GM18870 (cell line): ENCODE measurements at regions not wholly inside any gene's neighbourhood (a gene's known extent, or its start where the extent isn't known, plus 50 kb on each side); places are given as distances from the start of the nearest gene placed in this dataset.
A peak's percentile ranks its signal among the peaks of the same experiment; 100 is the strongest.

ENCODE experiments used
- ATAC-seq: cut with Tn5 transposase; IDR thresholded peaks from one replicate; pipeline ENCODE4 v1.9.1; 2021; ENCODE audit warnings: moderate library complexity; ENCODE audit not compliant: unreplicated experiment

DNA sequence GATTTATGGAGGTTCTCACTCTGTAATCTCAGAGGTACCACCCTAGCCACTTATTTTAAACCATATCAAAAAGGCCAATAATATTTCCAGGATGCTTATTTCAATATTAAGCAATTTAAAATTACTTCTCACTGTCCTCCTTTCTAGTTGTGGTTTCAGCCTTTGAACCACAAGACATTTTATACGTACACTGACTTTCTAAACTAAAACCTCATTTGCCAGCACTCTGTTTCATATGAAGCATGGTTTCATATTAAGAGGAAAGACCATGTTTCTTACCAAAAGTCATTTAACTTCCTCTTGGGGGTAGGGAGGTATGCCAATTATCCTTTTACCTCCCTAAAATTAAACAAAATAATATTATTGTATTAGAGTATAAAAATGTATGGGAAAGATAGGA is 399.8 kb downstream of the CDH7 start:
- ATAC-seq = peak; percentile 83

DNA sequence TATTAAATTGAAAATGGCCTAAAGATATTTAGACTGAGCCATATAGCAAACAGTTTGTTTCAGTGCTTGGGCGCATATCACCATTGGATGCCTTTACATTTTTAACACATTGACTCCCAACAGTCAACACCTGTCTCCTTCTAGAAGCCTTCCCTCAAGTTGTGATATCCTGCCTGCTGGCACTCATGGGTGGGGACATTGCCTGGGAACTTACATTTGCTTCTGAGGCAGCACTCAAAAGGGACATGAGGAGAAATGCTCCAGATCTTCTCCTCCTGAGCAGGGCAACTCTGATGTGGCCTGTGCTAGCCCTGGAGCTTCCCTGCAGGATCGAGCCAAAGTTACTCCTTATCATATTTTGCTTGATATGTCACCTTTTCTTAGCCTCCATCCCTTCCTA is 392.2 kb downstream of the CDH7 start:
- no peak for ATAC-seq

DNA sequence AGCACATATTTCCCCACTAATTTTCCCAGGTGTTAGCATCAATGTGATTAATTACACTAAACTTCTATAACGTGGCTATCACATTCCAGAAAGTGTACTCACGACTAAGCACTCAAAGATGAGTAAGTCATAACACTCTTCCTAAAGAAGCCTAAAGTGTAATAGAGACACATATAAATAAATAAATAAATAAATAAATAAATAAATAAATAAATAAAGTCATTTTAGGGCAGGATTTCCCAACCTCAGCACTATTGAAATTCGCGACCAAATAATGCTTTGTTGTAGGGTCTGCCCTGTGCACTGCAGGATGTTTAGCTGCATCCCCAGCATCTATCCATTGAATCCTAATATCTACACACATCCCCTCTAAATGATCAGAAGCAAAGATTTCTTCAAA is 390.9 kb downstream of the CDH7 start:
- no peak for ATAC-seq

DNA sequence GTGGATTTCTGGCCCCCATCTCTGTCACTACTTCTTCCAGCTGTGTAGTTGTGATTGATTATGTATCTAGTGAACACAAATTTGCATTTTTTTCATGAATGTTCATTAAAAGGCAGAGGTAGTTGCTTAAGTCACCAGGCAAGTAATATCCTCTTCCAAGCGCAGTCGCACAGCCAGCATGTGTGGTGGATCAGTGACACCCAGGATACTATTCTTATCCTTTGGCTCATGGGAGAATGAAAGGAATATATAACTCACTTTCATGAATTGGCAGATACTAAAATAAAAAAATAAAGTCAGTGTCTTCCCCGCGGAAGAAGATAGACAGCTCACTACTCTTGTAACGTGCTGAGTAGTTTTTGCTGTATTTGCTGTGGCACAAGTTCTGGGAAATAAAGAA is 387.8 kb downstream of the CDH7 start:
- no peak for ATAC-seq

DNA sequence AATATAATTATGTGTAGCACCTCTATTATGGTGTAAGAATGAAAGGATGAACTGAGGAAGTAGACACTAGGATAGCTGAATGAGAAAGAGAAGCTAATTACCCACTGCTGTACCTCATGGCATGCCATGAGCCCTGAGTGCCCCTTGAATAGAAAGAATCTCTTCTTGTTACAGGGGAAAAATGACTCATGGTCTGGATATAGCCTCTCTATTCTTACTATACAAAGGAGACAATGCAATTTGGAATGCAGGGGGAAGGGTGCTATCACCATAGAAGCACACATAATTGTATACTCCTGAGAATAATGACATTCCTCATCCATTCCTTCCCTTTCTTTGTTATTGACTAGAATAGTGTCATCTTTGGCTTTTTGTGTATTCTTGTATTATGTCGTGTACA is 385.2 kb downstream of the CDH7 start:
- no peak for ATAC-seq

DNA sequence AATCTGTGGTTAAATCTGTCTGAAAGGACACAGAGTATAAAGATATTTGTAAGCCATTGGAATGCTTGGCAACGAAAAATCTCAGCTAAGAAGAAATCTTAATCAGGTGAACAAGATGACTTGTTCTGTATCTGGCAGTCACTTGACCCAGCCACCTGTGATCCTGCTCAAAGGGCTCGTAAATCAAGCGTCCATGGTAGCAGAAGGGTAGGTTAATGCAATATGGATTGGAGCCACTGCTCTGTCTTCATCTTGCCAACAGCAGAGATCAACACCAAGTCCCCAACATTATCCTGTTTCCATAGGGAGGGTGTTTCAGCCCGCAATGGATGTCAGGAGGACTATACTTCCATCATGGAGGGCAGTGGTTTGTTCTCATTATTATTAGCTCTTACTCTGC is 378.4 kb downstream of the CDH7 start:
- ATAC-seq = no peak

DNA sequence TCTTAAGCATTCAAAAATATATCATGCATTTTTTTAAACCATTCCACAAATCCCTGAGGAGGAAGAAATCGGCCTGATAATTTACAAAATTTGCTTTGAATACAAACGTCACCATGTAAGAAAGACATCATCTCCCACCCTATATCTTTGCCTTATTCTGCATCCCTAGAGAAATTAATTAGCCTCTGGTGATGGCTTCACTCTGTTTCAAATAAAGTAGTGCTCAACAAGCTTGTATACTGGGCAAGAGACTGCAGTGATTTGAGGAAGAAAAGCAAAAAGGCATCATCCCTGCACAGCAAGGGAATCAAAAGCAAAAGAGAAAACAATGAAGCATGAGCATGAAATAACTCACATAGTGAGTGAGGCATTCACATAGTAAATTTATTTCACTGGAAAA is 375.5 kb downstream of the CDH7 start:
- ATAC-seq = no peak

DNA sequence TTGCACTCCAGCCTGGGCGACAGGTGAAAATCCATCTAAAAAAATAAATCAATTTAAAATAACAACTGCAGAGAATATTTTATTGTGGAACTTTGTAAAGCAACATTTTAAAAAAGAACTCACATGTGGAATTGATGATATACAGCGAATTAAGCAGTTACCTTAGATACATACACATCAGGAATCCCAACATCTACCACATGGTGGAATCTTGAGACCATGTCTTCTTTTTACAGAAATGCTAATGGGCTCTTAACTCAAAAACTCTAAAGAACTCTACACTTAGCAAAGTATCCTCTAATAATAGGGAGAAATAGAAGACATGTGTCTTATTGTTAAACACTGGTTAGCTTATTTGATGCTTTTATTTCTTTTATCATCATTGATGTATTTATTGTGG is 373.6 kb downstream of the CDH7 start:
- no peak for ATAC-seq

DNA sequence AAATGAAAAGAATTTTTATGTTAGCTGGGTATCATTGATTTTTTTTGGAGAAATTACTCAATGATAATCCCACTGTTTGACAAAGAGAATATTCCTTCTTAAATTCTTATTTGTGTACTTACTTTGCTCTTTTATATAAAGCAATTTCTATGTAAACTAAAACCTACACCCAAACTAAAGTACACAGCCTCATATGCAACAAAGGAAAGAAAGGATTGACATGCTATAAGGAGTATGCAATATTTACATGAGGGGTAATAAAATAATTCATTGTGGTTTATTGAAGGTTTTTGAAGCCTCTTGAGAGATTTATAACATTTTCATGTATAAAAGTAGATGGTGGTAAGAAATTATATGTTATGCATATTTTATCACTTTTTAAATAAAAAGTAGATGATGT is 368.5 kb downstream of the CDH7 start:
- no peak for ATAC-seq

DNA sequence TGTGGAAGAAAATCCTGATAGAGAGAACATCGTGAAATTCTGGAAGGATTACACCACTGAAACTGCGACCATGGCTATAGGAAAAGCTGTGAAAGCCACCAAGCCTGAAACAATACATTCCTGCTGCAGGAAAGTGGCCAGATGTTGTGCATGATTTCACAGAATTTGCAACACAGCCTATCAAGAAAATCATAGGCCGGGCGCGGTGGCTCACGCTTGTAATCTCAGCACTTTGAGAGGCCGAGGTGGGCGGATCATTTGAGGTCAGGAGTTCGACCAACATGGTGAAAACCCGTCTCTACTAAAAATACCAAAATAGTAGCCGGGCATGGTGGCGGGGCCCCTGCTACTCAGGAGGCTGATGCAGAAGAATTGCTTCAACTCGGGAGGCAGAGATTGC is 360.2 kb downstream of the CDH7 start:
- no peak for ATAC-seq

DNA sequence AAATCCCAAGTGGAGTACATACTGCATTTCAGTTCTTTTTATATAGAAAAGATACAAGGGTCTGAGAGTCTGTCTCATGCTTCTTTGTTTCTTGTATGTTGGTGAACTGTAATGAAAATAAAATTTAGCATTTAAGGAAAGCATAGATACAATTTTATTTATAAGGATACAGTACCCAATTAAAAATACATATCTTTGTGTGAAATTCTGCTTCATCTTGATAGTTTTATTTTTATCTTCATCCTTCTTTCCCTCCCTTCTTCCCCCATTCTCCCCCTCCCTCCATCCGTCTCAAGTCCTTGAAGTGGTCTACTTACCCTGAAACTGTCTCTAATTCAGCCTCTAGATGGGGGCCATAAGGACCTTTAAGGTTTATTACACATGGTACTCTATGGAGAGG is 359.8 kb downstream of the CDH7 start:
- no peak for ATAC-seq

DNA sequence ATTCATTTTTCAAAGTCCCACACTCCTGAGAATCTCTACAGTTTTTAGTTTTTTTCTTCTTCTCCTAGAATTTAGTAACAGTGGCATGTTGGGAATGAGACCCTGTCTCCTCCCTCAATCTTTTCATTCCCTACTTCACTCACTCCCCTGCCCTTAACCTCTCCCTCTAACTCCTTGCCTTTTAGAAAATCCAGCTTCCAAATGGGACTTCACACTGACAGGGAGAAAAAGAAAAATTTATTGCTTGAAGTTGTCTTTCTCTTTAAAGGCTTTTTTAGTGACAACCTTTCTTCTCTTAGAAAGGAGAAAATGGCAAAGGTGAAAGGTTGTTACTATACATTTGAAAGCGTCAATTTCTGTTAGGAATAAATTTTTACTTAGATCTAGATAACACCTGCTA is 359.2 kb downstream of the CDH7 start:
- ATAC-seq = no peak

DNA sequence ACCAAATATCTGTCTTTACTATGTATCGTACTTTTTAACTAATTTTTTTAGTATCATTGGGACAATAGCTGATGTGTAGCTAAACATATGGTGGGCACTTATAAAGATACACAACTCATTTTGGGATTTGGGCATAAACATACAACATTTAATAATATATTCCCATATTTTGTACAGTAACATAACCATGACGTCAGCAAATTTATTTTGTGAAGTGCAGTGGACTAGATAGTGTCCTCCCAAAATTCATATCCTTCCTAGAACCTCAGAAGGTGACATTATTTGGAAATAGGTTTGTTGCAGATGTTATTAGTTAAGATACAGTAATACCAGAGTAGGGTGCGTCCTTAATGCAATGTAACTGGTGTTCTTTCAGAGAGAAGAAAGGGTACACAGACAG is 356.7 kb downstream of the CDH7 start:
- no peak for ATAC-seq

DNA sequence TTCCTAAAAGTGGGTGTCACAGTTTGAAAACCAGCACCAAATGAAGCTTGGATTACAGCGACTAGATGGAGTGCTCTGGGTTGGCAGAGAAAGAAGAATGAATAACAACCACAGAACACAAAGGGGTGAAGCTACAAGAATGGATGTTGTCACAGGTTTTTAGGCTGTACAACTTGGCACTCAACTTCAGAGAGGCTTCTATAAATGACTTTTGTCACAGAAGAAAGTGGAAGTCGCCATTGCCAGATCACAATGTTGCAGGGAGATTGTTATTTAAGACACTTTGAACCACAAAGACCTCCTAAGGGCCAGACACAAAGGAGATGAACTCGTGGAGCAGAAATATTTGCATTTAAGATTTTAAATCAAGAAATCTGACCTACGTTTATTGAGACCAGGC is 354.2 kb downstream of the CDH7 start:
- no peak for ATAC-seq

DNA sequence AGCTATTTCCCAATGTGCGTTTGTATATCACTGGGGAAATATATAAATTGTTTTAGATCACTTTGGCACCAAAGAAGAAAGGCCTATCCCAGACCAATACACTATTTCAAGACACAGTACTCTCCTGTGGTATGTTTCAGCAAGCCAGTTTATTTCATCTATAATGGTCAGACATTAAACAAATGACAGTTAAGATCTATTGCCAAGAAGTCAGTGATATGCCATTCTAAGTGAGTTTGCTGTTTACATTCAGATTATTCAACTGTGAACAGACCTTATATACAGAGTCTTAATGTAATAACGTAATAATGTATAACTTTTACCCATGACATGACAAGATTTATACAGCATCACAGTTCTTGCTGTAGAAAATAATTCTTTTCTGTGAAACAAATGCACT is 352.7 kb downstream of the CDH7 start:
- no peak for ATAC-seq

DNA sequence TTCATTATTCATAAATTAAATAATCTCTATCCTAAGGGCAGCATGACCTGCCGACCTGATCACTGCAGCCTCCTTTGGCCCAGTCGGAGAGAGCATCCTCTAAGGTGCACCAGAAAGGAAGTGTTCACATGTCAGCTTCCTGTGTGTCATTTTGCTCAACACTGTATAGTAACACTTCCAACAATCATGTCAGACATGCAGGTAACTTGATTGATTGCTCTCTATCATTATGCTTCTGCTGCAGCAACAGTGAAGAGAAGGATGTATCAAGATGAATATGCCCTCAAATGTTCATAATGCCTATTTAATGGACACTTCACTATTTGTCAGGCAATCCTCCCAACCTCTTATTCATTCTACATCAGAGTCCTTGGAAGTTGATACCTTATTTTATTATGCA is 332.3 kb downstream of the CDH7 start:
- ATAC-seq = no peak

DNA sequence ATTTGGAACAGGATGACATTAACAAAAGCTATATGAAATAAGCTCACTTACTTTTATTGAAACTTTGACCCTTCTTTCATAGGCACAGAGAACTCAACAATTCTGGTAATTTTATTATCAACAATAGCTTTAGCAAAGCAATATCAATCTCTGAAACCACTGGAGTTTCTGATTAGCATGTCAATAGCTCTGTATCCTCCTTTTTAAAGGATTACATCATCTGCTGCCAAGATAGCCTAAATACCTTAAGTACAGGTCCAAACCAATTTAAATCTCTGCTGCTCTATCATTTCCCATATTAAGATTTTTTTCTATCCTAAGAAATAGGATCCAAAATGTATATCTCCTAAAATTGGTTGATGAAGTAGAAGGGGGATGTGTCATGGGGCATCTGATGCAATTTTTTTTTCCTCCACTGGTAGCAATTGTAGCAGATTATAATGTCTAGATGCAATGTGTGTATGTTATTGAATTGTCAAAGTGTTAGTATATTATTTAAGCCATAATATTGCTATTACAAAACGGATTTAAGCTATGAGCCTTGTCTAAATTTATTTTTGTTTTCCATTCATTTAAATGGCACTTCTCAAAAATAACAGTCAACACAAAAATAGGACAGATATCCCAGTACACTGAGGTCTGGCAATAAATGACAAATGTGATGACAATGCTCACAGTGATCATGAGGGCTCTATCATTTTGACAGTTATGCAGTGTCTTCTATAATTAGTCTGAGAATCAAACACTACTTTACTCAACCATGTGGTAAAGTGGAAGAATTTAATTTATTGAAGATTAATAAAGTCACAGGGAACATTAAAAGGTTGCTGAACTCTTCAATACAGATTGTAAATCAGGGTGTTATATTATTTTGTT is 328.4 kb downstream of the CDH7 start:
- no peak for ATAC-seq

DNA sequence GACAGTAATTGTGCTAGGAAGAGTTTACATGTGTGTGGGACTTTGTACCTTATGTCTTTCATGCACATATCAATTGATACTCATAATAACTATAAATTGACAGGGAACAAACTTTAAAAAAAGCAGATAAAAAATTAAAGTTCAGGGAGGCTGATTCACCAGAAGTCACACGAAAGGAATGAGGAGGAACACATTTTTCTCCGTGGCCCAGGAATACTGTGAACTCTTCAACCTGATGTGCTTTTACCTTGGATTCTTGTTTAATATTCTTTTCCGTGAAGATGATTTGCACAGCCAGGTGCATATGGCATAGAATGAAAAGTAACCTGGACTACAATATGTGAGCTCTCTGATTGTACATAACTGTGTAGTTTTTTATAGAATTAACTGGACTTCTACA is 326.3 kb downstream of the CDH7 start:
- ATAC-seq = no peak

DNA sequence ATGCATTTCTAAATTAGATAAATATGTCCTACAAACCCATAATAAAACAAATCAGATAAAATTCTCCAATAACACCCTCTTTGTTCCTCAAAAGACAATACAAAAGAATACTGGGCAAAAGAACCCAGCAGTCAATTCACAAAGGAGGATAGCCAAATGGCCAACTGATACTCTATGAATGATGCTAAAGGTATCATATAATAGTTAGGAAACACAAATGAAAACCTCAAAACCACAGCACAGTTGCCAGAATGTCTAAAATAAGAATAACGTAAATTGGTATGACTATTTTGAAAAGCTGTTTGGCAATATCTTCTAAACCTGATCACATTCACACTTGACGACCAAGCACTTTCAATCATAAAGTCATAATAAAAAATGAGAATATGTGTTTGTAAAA is 315.4 kb downstream of the CDH7 start:
- no peak for ATAC-seq

DNA sequence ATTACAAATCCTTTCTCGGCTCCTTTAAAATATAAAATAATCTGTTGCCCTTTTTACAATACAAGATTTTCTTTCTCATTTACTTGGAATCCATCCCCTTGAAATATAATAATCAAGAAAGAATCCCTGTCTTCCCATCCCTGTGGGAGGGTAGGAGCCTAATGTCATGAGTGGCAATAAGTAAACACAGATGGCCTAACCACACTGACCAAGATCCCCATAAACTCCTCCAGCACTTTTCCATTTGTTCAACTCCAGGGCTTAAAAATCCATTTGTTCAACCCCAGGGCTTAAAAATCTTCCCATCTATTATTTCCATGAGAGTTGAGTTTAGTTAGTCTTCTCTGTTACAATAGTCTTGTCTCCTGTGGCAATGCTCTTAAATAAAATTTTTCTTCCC is 297.6 kb downstream of the CDH7 start:
- no peak for ATAC-seq

DNA sequence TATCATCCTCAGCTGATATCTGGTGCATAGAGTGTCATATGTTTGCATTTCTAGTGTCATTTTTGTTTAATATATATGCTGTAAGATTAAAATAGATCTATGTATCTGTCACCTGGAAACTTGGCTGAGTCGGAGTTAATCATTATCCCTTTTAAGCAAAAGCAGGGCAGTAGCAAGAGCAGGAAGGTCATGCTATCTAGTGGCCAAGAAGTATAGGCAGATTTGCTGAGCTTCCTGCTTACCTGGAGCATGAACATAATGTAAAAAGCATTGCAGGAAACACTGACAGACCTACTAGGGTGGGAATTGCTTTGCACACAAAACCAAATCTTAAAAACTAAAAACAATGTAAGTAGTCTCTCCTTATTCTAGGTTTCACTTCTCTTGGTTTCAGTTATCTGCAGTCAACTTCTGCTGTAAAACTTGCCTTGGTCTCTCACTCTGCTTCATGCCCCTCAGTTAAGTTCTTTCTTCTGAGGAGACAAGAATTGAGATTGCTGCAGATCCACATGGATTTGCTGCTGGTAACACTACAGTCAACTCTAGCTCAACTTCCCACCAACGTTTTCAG is 295.3 kb downstream of the CDH7 start:
- peak; percentile 89 for ATAC-seq

DNA sequence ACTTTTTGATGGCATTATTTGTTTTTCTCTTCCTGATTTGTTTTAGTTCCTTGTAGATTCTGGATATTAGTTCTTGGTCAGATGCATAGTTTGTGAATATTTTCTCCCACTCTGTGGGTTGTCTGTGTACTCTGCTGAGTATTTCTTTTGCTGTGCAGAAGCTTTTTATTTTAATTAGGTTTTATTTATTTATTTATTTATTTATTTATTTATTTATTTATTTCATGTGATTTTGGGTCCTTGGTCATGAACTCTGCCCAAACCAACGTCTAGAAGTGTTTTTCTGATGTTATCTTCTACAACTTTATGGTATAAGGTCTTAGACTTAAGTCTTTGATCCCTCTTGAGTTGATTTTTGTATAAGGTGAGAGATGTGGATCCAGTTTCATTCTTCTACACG is 292.2 kb downstream of the CDH7 start:
- no peak for ATAC-seq

DNA sequence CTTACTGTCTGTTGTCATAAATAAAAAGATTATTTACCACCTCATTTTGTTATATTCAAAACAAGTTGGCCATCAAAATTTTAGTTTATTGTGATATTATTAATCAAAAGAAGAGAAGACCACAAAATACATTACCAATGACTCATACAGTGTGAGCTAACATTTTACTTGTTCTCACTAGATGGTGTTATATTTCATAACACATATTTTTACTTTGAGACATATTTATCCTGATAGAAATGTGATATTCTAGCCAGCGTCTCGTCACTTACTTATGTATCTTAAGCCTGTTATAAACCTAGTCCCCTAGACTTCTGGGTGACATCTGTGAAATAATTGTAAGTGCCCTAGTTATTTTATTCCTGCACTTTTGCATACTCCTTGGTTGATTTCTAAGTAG is 263.2 kb downstream of the CDH7 start:
- no peak for ATAC-seq
